ENCODE measurements at regions not wholly inside any gene's neighbourhood (a gene's known extent, or its start where the extent isn't known, plus 50 kb on each side); places are given as distances from the start of the nearest gene placed in this dataset.
A peak's percentile ranks its signal among the peaks of the same experiment; 100 is the strongest.
"Not testable (repeated sequence)": the region's sequence is repeated elsewhere in the genome, so short reads cannot be mapped to it uniquely, and the experiment has no call there.

DNA sequence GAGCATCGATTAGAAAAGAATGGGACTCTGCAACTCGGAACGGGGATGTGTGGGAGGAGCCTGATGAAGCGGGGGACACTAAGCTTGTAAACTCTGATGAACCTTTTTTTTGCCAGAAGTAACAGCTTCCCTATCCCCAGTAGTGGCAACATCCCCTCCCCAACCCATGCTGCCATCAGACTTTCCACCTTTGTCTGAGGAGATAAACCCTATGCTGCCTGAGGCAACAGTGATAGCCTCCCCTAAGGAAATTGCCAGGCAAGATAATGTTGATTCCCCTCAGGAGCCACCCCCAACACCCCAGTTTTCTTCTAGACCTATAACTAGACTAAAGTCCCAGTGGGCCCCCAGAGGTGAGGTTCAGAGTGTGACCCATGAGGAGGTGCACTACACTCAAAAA is 173.7 kb downstream of the AKR1D1 start:
- H3K36me3 Mint-ChIP-seq, result no peaks in the 10 kb centered on the region
- H3K27ac Mint-ChIP-seq, result no peak overlapping the region
- H3K4me1 Mint-ChIP-seq (ENCODE audit: low read depth in 2 of 2), result no peaks in the 10 kb centered on the region
- H3K4me3 Mint-ChIP-seq, result no peak overlapping the region
- peaks cover 7% of the 10 kb centered on the region for H3K9me3 Mint-ChIP-seq
- H3K27me3 Mint-ChIP-seq, result peaks cover 0 to 10% of the 10 kb centered on the region in 2 donors
- DNase-seq (ENCODE audit: low spot score) (no peak), ATAC-seq (no peak)

DNA sequence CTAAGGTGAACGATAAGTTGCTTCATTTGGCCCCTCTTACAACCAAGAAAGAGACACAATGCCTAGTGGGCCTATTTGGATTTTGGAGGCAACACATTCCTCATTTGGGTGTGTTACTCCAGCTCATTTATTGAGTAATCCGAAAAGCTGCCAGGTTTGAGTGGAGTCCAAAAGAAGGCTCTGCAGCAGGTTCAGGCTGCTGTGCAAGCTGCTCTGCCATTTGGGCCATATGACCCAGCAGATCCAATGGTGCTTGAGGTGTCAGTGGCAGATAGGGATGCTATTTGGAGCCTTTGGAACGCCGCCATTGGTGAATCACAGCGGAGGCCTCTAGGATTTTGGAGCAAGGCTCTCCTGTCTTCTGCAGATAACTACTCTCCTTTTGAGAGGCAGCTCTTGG is 176.4 kb downstream of the AKR1D1 start:
- H3K27ac Mint-ChIP-seq; ATAC-seq; DNase-seq (ENCODE audit: low spot score); H3K9me3 Mint-ChIP-seq; H3K36me3 Mint-ChIP-seq; H3K4me1 Mint-ChIP-seq (ENCODE audit: low read depth in 2 of 2); H3K4me3 Mint-ChIP-seq; H3K27me3 Mint-ChIP-seq: not testable (repeated sequence)

- H3K27ac Mint-ChIP-seq, result no peak overlapping the region
- H3K36me3 Mint-ChIP-seq, result no peaks in the 10 kb centered on the region
- H3K4me3 Mint-ChIP-seq, result no peak overlapping the region
- H3K27me3 Mint-ChIP-seq, result peaks cover 0 to 3% of the 10 kb centered on the region in 2 donors
- no peaks in the 10 kb centered on the region for H3K4me1 Mint-ChIP-seq (ENCODE audit: low read depth in 2 of 2)
- ATAC-seq (no peak), DNase-seq (ENCODE audit: low spot score) (no peak)
- H3K9me3 Mint-ChIP-seq, result peaks cover 3% of the 10 kb centered on the region
Observed at GRCh38 chr7:138254444-138254843, 178.2 kb downstream of the AKR1D1 start.

- DNase-seq (ENCODE audit: low spot score) (no peak), ATAC-seq (no peak)
- Mint-ChIP-seq H3K4me1 (ENCODE audit: low read depth in 2 of 2) (no peaks in the 10 kb centered on the region), H3K36me3 (no peaks in the 10 kb centered on the region), H3K9me3 (peaks cover 3% of the 10 kb centered on the region), H3K4me3 (no peak overlapping the region), H3K27ac (no peak overlapping the region), H3K27me3 (peaks cover 0 to 3% of the 10 kb centered on the region in 2 donors)
Observed at GRCh38 chr7:138257459-138258196, 181.4 kb downstream of the AKR1D1 start.

DNA sequence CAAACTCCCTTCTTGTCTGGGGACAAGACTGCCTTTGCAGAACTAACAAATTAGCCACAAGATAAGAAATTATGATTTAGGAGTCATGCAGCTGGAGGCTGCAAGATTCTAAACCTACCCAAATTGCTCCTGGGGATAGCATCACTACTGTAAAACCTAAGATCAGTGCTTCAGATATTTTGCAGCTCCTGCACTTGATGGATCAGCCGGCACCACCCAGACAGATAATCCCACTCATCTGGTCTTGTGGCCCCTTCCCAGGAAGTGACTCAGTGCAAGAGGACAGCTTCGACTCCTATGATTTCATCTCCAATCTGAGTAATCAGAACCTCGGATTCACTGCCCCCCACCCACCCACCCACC is 181.9 kb downstream of the AKR1D1 start:
- ATAC-seq, result no peak
- Mint-ChIP-seq H3K4me1 (ENCODE audit: low read depth in 2 of 2) (no peaks in the 10 kb centered on the region), H3K9me3 (peaks cover 3% of the 10 kb centered on the region), H3K27ac (no peak overlapping the region), H3K4me3 (no peak overlapping the region), H3K27me3 (peaks cover 0 to 3% of the 10 kb centered on the region in 2 donors), H3K36me3 (no peaks in the 10 kb centered on the region)
- DNase-seq (ENCODE audit: low spot score), result no peak

DNA sequence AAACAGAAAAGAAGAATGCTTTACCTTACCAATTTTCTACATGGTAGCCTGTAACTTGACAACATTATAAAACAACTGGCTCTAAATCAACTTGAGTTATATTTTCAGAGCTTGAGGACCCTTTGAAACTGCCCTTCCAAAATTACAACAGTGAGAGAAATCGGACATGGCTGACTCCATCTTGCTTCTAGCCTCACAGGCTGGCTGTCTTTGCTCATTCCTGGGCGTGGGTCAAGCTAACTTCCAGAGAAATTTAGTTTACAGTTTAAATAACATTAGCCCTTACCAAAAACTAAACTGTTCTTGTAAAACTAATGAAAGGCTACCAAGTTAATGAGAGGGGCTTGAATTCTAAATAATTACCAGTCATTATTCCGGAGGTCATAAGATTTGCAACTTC is 183.4 kb downstream of the AKR1D1 start:
- DNase-seq (ENCODE audit: low spot score) (no peak), ATAC-seq (no peak)
- no peak overlapping the region for H3K4me3 Mint-ChIP-seq
- H3K9me3 Mint-ChIP-seq, result peaks cover 3% of the 10 kb centered on the region
- no peak overlapping the region for H3K27ac Mint-ChIP-seq
- H3K27me3 Mint-ChIP-seq, result peaks cover 0 to 3% of the 10 kb centered on the region in 2 donors
- H3K4me1 Mint-ChIP-seq (ENCODE audit: low read depth in 2 of 2), result no peaks in the 10 kb centered on the region
- no peaks in the 10 kb centered on the region for H3K36me3 Mint-ChIP-seq

- no peaks in the 10 kb centered on the region for H3K36me3 Mint-ChIP-seq
- H3K4me1 Mint-ChIP-seq (ENCODE audit: low read depth in 2 of 2), result no peaks in the 10 kb centered on the region
- peak in 1 of 2 donors; percentile 38 for ATAC-seq
- no peaks in the 10 kb centered on the region for H3K9me3 Mint-ChIP-seq
- H3K4me3 Mint-ChIP-seq, result no peak overlapping the region
- no peaks in the 10 kb centered on the region for H3K27me3 Mint-ChIP-seq
- no peak overlapping the region for H3K27ac Mint-ChIP-seq
- DNase-seq (ENCODE audit: low spot score), result no peak
Observed at GRCh38 chr7:138267934-138268333, 191.7 kb downstream of the AKR1D1 start.

- Mint-ChIP-seq H3K9me3 (no peaks in the 10 kb centered on the region), H3K27me3 (no peaks in the 10 kb centered on the region), H3K4me1 (ENCODE audit: low read depth in 2 of 2) (no peaks in the 10 kb centered on the region), H3K36me3 (no peaks in the 10 kb centered on the region), H3K27ac (no peak overlapping the region), H3K4me3 (no peak overlapping the region)
- DNase-seq (ENCODE audit: low spot score) (no peak), ATAC-seq (no peak)
Observed at GRCh38 chr7:138276891-138277290, 183.2 kb upstream of the TRIM24 start.

DNA sequence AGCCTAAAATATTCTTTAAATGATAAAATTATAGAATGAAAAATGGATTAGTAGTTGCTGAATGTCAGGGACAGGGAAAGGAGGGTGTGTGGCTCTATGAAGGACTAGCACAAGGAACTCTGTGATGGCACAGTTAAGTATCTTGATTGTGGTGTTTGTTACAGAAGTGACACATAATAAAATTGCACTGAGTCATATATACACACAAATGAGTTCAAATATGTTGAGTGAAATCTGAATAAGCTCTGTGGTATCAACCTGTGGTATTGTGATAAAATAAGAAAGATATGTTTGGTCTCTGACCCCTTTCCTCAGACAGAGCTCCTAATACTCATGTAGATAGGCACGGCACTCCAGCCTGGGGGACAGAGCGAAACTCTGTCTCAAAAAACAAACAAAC is 181.5 kb upstream of the TRIM24 start:
- ATAC-seq, result no peak
- H3K4me3 Mint-ChIP-seq, result no peak overlapping the region
- H3K27me3 Mint-ChIP-seq, result no peaks in the 10 kb centered on the region
- H3K27ac Mint-ChIP-seq, result no peak overlapping the region
- no peaks in the 10 kb centered on the region for H3K9me3 Mint-ChIP-seq
- DNase-seq (ENCODE audit: low spot score), result no peak
- no peaks in the 10 kb centered on the region for H3K4me1 Mint-ChIP-seq (ENCODE audit: low read depth in 2 of 2)
- no peaks in the 10 kb centered on the region for H3K36me3 Mint-ChIP-seq

- Mint-ChIP-seq H3K36me3 (no peaks in the 10 kb centered on the region), H3K27ac (no peak overlapping the region)
Observed at GRCh38 chr7:138282997-138283396, 177.1 kb upstream of the TRIM24 start.

GRCh38 chr7:138285129-138285528 is 174.9 kb upstream of the TRIM24 start:
- ATAC-seq (no peak), DNase-seq (ENCODE audit: low spot score) (no peak)
- Mint-ChIP-seq H3K4me3 (no peak overlapping the region), H3K9me3 (peaks cover 11% of the 10 kb centered on the region), H3K27me3 (peaks cover 3 to 8% of the 10 kb centered on the region in 2 donors), H3K27ac (no peak overlapping the region), H3K4me1 (ENCODE audit: low read depth in 2 of 2) (no peaks in the 10 kb centered on the region), H3K36me3 (peaks cover 4% of the 10 kb centered on the region)

More at GRCh38 chr7:138282997-138283396, 177.1 kb upstream of the TRIM24 start:
- H3K27me3 Mint-ChIP-seq, result no peaks in the 10 kb centered on the region
- H3K4me3 Mint-ChIP-seq, result no peak overlapping the region
- H3K9me3 Mint-ChIP-seq, result no peaks in the 10 kb centered on the region
- DNase-seq (ENCODE audit: low spot score) (no peak), ATAC-seq (no peak)
- no peaks in the 10 kb centered on the region for H3K4me1 Mint-ChIP-seq (ENCODE audit: low read depth in 2 of 2)

DNA sequence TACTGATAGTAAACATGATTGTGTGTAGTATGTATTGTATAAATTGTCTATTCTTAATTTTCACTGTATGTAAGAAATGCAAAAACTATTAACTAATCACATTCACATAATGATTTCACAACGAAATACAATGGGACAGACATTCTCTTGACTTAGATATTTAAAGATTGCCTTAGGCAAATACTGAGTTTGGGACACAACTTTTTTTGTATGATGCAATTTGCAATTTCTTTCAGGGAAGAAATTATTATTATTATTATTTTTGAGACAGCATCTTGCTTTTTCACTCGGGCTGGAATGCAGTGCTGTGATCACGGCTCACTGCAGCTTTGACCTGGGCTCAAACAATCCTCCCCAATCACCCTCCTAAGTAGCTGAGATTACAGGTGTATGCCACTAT is 173.2 kb upstream of the TRIM24 start:
- ATAC-seq (no peak), DNase-seq (ENCODE audit: low spot score) (no peak)
- H3K4me1 Mint-ChIP-seq (ENCODE audit: low read depth in 2 of 2), result no peaks in the 10 kb centered on the region
- H3K36me3 Mint-ChIP-seq, result peaks cover 4% of the 10 kb centered on the region
- peaks cover 14% of the 10 kb centered on the region for H3K9me3 Mint-ChIP-seq
- peaks cover 3 to 9% of the 10 kb centered on the region in 2 donors for H3K27me3 Mint-ChIP-seq
- no peak overlapping the region for H3K27ac Mint-ChIP-seq
- no peak overlapping the region for H3K4me3 Mint-ChIP-seq

- peaks cover 4% of the 10 kb centered on the region for H3K36me3 Mint-ChIP-seq
- peaks cover 3 to 9% of the 10 kb centered on the region in 2 donors for H3K27me3 Mint-ChIP-seq
- H3K9me3 Mint-ChIP-seq, result peaks cover 14% of the 10 kb centered on the region
Observed at GRCh38 chr7:138287549-138287948, 172.5 kb upstream of the TRIM24 start.

GRCh38 chr7:138289082-138289481 is 171.0 kb upstream of the TRIM24 start:
- no peak for DNase-seq (ENCODE audit: low spot score)
- Mint-ChIP-seq H3K36me3 (peaks cover 4% of the 10 kb centered on the region), H3K4me1 (ENCODE audit: low read depth in 2 of 2) (no peaks in the 10 kb centered on the region), H3K4me3 (no peak overlapping the region), H3K9me3 (peaks cover 14% of the 10 kb centered on the region), H3K27ac (no peak overlapping the region), H3K27me3 (peaks cover 3 to 9% of the 10 kb centered on the region in 2 donors)
- ATAC-seq, result no peak

More at GRCh38 chr7:138287549-138287948, 172.5 kb upstream of the TRIM24 start:
- Mint-ChIP-seq H3K27ac (no peak overlapping the region), H3K4me1 (ENCODE audit: low read depth in 2 of 2) (no peaks in the 10 kb centered on the region), H3K4me3 (no peak overlapping the region)
- DNase-seq (ENCODE audit: low spot score) (no peak), ATAC-seq (no peak)

DNA sequence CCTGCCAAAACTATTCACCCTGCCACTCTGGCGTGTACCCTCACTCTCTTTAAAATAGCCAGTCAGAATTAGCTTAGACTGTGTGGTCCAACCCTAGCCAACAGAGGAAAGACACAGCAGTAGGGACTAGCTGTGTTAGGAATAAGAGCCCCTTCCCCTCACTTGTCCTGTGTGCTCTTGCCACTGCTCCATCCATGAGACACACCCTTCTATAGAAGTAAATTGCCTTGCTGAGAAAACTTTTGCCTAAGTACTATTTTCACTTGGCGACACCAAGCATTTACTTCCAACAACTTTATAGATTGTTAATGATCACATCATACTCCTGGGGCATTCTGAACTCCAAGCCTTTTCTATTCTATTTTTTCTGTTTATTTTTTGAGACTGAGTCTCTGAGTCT is 170.2 kb upstream of the TRIM24 start:
- Mint-ChIP-seq H3K4me3 (no peak overlapping the region), H3K4me1 (ENCODE audit: low read depth in 2 of 2) (no peaks in the 10 kb centered on the region), H3K9me3 (peaks cover 14% of the 10 kb centered on the region), H3K27ac (no peak overlapping the region), H3K27me3 (peaks cover 3 to 9% of the 10 kb centered on the region in 2 donors), H3K36me3 (peaks cover 4% of the 10 kb centered on the region)
- DNase-seq (ENCODE audit: low spot score) (no peak), ATAC-seq (no peak)

All from natural killer cell treated with Interleukin-12 subunit alpha and Interleukin-12 subunit beta and Interleukin-15 and Interleukin-18, amount 100 ng/mL, for 72 hours (primary cell).